Mammary epithelial cell (primary cell): ENCODE measurements at regions not wholly inside any gene's neighbourhood (a gene's known extent, or its start where the extent isn't known, plus 50 kb on each side); places are given as distances from the start of the nearest gene placed in this dataset.

ENCODE experiments used
- EZH2 ChIP-seq: IDR thresholded peaks from 2 replicates; pipeline ENCODE4 v1.6.1; 2012; ENCODE audit warnings: low read length, inconsistent platforms, borderline replicate concordance
- TF ChIP-seq, protein P1 (sequence below), 2 donors: IDR thresholded peaks in 1 of 2; conservative IDR thresholded peaks in 1 of 2; 2 replicates each; pipeline ENCODE4 v1.5.1; 2011 to 2012; ENCODE audit warnings: inconsistent platforms in 2 of 2, low read length in 2 of 2, mild to moderate bottlenecking in 2 of 2, control low read depth in 1 of 2, low read depth in 1 of 2; ENCODE audit not compliant: insufficient read depth in 1 of 2; ENCODE audit errors: extremely low read depth in 1 of 2

DNA sequence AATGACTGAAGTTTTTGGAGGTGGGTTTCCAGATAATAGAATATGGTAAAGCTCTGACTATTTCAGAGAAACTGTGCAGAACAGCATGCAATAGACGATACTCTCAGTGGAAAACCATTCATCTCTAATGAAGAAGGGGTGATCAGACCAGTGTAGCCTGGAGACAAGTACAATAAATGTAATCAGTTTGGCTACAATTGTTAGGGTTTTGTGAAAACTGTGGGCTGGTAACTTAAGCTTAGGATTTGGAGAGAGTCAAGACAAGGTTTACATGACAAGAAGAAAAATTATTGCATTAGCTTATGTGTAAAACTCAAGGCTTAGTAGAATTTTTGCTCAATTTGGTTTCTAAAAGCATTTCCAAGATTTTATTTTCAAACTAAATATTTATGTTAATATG, 241.5 kb upstream of the ANKRD50 start:
- TF ChIP-seq, protein P1, sequence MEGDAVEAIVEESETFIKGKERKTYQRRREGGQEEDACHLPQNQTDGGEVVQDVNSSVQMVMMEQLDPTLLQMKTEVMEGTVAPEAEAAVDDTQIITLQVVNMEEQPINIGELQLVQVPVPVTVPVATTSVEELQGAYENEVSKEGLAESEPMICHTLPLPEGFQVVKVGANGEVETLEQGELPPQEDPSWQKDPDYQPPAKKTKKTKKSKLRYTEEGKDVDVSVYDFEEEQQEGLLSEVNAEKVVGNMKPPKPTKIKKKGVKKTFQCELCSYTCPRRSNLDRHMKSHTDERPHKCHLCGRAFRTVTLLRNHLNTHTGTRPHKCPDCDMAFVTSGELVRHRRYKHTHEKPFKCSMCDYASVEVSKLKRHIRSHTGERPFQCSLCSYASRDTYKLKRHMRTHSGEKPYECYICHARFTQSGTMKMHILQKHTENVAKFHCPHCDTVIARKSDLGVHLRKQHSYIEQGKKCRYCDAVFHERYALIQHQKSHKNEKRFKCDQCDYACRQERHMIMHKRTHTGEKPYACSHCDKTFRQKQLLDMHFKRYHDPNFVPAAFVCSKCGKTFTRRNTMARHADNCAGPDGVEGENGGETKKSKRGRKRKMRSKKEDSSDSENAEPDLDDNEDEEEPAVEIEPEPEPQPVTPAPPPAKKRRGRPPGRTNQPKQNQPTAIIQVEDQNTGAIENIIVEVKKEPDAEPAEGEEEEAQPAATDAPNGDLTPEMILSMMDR (conservative IDR thresholded peaks at IDR 0.05 in 1 of 2, IDR thresholded peaks at IDR 0.05 in 1 of 2; ENCODE audit: extremely low read depth in 1 of 2, insufficient read depth in 1 of 2, low read depth in 1 of 2, low read length in 2 of 2), result no peak
- TF ChIP-seq EZH2, result no peak
